Epithelial cell of esophagus (primary cell): ENCODE measurements at regions not wholly inside any gene's neighbourhood (a gene's known extent, or its start where the extent isn't known, plus 50 kb on each side); places are given as distances from the start of the nearest gene placed in this dataset.
"Not testable (repeated sequence)": the region's sequence is repeated elsewhere in the genome, so short reads cannot be mapped to it uniquely, and the experiment has no call there.

Experiments used
- DNase-seq: peaks from one replicate; pipeline ENCODE4 v3.0.0; 2010; ENCODE audit warnings: low read depth
- H3K4me3 ChIP-seq: 2 replicates; pipeline ENCODE4 v1.5.1; 2011; ENCODE audit warnings: mild to moderate bottlenecking, low read length, control low read depth
- TF ChIP-seq, protein P1 (sequence below): IDR thresholded peaks from 2 replicates; pipeline ENCODE4 v1.5.1; 2011; ENCODE audit warnings: low read depth, mild to moderate bottlenecking, low read length, control low read depth, inconsistent platforms; ENCODE audit not compliant: insufficient read depth; ENCODE audit errors: missing control alignments

DNA sequence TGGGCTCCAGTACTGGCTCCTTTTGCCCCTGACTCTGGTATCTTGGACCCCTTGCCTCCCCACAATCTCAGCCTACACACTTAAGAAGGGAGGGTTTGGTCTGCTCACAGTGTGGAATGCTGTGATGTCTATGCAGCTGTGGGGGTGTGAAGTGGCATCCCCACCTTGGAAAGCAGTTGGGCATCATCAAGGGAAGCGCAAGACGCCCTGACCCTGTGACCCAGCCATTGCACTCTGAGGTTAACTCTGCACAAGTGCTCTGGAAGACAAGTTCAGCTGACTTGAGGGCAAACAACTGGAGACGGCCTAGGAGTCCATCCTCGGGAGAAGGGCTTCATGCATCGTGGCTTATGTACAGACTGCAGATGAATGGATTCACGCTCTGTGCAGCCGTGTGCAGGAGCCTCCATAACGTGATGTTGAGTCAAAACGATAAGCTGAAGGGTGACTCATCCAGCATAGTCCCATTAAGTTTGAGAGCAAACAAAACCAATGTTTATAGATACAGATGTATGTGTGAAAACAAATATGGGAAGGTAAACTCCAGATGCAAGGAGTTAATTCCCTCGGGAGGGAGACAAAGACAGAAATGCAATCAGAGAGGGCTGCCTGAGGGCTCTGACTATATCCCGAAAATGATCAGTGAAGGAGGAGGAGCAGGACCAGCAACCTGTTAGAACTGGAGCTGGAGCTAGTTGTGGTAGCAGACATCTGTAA is 86.8 kb downstream of the LSM3 start:
- peak; percentile 84 for DNase-seq
- TF ChIP-seq, protein P1, sequence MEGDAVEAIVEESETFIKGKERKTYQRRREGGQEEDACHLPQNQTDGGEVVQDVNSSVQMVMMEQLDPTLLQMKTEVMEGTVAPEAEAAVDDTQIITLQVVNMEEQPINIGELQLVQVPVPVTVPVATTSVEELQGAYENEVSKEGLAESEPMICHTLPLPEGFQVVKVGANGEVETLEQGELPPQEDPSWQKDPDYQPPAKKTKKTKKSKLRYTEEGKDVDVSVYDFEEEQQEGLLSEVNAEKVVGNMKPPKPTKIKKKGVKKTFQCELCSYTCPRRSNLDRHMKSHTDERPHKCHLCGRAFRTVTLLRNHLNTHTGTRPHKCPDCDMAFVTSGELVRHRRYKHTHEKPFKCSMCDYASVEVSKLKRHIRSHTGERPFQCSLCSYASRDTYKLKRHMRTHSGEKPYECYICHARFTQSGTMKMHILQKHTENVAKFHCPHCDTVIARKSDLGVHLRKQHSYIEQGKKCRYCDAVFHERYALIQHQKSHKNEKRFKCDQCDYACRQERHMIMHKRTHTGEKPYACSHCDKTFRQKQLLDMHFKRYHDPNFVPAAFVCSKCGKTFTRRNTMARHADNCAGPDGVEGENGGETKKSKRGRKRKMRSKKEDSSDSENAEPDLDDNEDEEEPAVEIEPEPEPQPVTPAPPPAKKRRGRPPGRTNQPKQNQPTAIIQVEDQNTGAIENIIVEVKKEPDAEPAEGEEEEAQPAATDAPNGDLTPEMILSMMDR = no peak
- H3K4me3 ChIP-seq = no peak overlapping the region

DNA sequence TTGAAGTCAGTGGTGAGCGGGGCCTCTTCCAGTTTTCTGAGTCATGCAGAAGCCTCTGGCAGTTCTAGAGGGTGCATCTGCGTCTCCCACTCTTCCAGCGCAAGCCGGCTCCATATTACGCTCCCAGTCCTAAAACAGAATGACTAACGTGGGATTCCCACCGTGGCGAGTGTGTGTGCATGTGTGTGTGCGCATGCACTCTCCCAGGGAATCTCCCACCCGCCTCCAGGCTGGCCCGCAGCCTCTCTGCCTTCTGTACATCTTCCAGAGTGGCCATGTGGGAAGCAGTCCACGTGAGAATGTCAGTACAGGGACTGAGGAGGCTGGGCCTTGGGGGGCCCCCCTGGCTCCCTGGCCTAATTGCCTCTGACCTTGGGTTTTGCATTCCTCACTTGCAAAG is 87.7 kb downstream of the LSM3 start:
- DNase-seq = no peak
- TF ChIP-seq, protein P1 = no peak
- H3K4me3 ChIP-seq = no peak overlapping the region

DNA sequence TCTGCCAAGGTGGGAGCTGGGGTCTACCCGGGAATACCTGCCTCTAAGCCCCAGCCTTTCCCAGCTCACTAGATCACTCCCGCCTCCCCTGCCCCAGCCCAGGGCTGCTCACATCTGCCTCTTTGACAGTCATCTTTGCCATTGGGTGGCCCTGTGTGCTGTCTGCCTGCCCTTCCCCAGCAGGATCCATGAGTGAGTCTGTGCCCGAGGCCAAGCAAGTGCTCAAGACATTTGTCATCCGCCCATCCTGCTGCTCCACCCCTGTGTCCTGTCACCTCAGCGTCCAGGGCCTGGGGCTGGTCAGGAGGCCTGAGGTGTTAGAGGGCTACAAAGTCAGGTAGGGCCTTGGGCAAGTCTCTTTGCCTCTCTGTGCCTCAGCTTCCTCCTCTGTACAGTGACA is 89.4 kb downstream of the LSM3 start:
- DNase-seq = peak; percentile 84
- no peak overlapping the region for H3K4me3 ChIP-seq
- TF ChIP-seq, protein P1 = no peak

DNA sequence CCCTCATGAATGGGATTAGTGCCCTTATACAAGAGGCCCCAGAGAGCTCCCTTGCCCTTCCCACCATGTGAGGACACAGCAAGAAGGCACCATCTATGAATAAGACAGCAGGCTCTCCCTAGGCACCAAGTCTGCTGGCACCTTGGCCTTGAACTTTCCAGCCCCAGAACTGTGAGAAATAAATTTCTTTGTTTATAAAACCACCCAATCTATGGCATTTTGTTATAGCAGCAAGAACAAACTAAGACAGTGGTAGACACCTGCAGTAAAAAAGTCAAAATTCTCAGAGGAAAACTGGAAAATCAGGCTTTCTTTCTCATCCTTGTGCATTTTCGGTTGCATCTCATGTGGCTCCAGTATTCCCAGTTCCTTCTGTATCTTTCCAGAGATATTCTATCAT is 90.3 kb downstream of the LSM3 start:
- H3K4me3 ChIP-seq = no peak overlapping the region
- DNase-seq = no peak

DNA sequence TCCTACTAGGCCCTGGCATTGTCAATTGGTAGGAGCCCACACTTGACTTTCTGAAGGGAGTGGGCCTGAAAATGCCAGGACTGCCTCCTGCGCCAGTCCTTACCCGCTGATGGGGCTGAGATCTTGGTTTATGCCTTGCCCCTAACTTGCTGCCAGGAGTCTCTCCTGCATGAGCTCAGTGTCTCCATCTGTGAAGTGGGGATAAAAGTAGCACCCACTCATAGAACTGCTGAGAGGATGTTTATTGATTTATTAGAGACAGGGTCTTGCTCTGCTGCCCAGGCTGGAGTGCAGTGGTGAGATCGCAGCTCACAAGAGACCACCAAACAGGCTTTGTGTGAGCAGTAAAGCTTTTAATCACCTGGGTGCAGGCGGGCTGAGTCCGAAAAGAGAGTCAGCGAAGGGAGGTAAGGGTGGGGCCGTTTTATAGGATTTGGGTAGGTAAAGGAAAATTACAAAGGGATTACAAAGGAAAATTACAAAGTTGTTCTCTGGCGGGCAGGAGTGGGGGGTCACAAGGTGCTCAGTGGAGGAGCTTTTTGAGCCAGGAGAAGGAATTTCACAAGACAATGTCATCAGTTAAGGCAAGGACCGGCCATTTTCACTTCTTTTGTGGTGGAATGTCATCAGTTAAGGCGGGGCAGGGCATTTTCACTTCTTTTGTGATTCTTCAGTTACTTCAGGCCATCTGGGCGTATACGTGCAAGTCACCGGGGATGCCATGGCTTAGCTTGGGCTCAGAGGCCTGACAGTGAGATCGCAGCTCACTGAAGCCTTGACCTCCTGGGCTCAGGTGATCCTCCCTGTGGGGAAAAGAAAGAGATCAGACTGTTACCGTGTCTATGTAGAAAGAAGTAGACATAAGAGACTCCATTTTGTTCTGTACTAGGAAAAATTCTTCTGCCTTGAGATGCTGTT is 93.7 kb downstream of the LSM3 start:
- not testable (repeated sequence) for DNase-seq, H3K4me3 ChIP-seq

More for the DNA sequence above, 90.3 kb downstream of the LSM3 start:
- TF ChIP-seq, protein P1 = no peak

DNA sequence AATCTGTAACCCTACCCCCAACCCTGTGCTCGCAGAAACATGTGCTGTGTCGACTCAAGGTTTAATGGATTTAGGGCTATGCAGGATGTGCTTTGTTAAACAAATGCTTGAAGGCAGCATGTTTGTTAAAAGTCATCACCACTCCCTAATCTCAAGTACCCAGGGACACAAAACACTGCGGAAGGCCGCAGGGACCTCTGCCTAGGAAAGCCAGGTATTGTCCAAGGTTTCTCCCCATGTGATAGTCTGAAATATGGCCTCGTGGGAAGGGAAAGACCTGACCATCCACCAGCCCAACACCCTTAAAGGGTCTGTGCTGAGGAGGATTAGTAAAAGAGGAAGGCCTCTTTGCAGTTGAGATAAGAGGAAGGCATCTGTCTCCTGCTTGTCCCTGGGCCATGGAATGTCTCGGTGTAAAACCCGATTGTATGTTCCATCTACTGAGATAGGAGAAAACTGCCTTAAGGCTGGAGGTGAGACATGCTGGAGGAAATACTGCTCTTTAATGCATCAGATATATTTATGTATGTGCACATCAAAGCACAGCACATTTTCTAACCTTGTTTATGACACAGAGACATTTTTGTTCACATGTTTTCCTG is 94.4 kb downstream of the LSM3 start:
- H3K4me3 ChIP-seq, DNase-seq: not testable (repeated sequence)

DNA sequence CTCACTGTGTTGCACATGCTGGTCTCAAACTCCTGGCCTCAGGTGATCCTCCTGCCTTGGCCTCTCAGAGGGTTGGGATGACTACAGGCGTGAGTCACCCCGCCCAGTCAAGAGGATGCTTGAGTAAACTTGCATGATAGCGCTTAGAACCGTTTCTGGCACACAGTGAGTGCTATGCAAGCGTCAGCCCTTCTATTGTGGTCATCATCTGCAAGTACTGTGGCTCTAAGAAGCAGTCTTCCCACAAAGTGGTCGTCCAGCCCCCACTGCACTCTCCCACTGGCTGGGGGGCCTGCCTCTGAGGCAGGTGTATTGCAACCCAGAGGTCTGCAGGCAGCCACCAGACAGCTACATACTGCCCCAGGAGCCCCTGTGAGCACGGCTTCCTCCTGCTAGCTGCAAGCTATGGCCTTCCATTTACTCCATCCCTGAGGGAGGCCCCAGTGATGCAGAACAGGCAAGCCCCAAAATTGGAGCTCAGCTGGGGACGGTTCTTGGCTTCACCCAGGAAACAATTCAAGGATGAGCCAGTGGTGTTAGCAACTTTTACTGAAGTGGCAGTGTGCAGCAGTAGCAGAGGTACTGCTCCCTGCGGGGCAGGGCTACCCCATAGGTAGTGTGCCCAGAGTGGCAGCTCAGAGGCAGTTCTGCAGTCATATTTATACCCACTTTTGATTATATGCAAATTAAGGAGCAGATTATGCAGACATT is 95.4 kb downstream of the LSM3 start:
- no peak overlapping the region for H3K4me3 ChIP-seq
- TF ChIP-seq, protein P1 = no peak
- DNase-seq = peak; percentile 86
